ENCODE measurements at regions not wholly inside any gene's neighbourhood (a gene's known extent, or its start where the extent isn't known, plus 50 kb on each side); places are given as distances from the start of the nearest gene placed in this dataset.
"Not testable (repeated sequence)": the region's sequence is repeated elsewhere in the genome, so short reads cannot be mapped to it uniquely, and the experiment has no call there.

DNA sequence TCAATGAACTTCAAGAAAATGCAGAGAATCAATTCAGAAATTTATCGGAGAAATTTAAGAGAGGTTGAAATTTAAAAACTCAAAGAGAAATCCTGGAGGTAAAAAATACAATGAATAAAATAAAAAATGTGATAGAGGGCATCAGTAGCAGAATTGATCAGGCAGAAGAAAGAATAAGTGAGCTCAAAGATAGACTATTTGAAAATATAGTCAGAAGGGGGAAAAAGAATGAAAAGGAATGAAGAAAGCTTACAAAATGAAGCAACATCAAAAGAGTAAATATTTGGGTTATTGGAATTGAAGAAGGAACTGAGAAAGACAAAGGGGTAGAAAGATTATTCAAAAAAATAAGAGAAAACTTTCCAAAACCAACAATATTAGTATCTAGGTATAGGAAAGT, 291.4 kb downstream of the SH2D4B start:
- intact Hi-C loops (cut with DNase I) = no loop called here
- no peak for DNase-seq

DNA sequence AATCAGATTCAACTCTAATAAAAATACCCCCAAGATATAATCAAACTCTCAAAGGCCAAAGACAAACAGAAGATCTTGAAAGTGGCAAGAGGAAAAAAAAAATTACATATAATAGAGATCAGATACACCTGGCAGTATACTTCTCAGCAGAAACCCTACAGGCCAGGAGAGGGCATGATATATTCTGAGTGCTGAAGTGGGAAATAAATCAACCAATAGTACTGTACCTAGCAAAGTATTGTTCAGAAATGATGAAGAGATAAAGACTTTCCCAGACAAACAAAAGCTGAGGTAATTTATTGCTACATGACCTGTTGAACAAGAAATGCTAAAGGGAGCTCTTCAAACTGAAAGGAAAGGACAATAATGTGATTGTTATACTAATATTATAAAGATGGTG, 291.9 kb downstream of the SH2D4B start:
- no peak for DNase-seq
- intact Hi-C loops (cut with DNase I) = no loop called here

DNA sequence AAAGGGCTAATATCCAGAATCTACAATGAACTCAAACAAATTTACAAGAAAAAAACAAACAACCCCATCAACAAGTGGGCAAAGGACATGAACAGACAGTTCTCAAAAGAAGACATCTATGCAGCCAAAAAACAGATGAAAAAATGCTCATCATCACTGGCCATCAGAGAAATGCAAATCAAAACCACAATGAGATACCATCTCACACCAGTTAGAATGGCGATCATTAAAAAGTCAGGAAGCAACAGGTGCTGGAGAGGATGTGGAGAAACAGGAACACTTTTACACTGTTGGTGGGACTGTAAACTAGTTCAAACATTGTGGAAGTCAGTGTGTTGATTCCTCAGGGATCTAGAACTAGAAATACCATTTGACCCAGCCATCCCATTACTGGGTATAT, 295.0 kb downstream of the SH2D4B start:
- DNase-seq; intact Hi-C loops (cut with DNase I): not testable (repeated sequence)

- DNase-seq = peak in 34 of 42 donors; percentile 1 to 55 (median 17)
- intact Hi-C loops (cut with DNase I) = no loop called here
Measured at GRCh38 chr10:80855348-80855971, 317.8 kb downstream of the SH2D4B start.

DNA sequence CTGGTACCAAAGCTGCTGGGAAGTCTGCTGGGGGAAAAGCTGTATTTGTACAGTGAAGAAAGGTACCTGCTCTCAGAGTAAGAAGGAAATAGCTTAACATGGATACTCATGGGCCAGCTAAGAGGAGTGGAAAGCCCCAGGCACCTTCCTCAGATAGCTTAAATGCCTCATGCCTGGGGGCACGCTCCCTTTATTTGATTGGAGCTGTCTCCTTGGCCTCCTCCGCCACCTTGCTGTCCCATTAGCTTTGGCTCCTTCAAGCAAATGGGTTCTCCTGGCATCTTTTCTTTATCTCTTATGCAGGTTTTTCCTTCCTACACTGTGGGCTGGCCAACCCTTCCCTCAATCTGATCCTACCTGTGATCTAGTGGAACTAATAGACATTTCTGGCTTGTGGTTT, 318.5 kb downstream of the SH2D4B start:
- DNase-seq = no peak
- intact Hi-C loops (cut with DNase I) = no loop called here

DNA sequence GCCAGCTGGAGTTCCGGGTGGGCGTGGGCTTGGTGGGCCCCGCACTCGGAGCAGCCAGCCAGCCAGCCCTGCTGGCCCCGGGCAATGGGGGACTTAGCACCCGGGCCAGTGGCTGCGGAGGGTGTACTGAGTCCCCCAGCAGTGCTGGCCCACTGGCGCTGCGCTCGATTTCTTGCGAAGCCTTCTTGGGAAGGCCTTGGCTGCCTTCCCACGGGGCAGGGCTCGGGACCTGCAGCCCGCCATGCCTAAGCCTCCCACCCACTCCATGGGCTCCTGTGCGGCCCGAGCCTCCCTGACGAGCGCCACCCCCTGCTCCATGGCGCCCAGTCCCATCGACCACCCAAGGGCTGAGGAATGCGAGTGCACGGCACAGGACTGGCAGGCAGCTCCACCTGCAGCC, 321.6 kb downstream of the SH2D4B start:
- intact Hi-C loops (cut with DNase I); DNase-seq: not testable (repeated sequence)

DNA sequence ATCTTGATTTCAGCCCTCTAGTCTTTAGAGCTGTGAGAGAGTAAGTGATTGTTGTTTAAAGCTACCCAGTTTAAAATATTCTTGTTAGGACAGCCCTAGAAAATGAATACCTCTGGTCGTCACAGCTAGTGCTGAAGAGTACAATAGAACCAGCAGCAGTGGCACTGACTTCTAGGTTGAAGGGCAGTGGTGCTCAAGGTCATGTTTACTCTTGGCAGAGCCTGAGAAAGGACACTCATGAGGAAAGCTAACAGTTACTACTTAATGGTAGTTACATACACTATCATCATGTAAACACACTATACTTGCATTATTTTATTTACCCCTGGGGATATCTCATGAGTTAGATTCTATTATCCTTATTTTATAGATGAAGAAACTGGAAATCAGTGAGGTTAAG, 323.0 kb downstream of the SH2D4B start:
- no peak for DNase-seq
- intact Hi-C loops (cut with DNase I) = no loop called here

DNA sequence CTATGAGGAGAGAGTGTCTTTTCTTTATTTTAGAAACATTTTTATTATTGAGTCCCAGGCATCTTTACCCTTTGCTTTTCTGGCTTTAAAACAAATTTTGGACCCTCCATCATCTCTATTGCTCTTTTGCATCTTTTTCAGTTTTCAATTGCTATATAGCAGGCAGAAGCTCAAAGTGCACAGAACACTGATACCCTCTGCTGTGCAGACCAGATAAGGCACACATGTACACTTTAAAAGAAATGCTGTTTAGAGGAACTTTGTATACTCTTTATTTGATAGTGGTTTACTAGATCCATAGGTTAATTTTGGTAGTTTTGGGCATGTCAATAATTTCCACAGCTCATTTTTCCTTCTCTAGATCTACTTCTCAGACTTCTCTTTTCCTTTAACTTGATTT, 324.2 kb downstream of the SH2D4B start:
- DNase-seq = no peak
- intact Hi-C loops (cut with DNase I) = no loop called here

DNA sequence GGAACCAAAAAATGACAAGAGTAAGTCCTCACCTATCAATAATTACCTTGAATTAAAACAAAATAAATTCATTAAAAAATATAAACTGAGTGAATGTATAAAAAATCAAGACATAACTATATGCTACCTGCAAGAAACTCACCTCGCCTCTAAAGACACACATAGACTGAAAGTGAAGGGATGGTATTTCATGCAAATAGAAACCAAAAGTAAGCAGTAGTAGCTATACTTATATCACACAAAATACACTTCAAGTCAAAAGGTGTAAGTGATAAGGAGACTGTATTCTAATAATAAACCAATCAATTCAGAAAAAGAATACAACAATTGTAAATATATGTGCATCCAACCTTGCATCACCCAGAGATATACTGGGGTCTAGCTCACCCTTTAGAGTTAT, 332.6 kb downstream of the SH2D4B start:
- DNase-seq = no peak
- intact Hi-C loops (cut with DNase I) = no loop called here

DNA sequence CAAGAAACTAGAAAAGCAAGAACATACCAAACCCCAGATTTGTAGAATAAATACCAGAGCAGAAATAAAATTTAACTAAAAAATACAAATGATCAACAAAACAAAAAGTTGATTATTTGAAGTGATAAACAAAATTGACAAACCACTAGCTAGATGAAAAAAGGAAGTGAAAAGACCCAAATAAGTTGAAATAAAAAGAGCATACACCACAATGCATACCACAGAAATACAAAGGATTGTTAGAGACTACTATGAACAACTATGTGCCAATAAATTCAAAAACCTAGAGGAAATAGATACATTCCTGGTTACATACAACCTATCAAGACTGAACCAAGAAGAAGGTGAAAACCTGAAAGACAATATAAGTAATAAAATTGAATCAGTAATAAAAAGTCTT, 333.4 kb downstream of the SH2D4B start:
- intact Hi-C loops (cut with DNase I) = no loop called here
- DNase-seq = no peak

DNA sequence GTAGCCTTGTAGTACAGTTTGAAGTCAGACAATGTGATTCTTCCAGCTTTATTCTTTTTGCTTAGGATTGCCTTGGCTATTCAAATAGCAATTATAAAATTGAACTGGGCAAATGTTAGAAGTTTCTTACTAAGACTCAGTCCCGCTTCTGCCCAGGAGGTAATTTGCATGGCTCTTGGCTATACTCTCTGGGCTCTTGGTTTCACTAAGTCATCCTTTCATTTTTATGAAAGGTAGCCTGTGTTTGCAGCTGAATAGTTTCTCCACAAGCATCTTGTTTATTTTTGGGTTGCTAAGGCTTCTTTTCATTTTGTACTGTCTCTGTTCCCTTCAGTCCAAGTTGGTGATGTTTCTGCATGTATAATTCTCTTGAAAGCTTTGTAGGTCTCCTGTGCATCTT, 340.6 kb downstream of the SH2D4B start:
- no peak for DNase-seq
- intact Hi-C loops (cut with DNase I) = no loop called here

DNA sequence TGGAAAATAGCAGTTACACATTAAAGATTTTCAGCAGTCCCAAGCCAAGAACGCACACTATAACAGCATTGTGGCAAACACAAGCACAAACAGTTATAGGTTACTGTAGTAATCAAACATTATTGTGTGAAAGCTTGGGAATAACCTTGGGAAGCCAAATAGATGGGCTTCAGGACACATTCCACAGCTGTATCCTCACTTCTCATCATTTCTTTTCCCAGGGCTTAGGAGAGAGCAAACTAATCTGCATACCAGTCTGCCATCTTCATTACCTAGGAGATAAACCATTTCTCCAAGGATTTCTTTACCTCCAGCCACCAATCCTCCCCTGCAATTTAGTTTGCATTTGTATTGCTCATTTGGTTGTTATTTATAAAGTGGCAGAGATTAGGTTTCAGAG, 352.4 kb downstream of the SH2D4B start:
- intact Hi-C loops (cut with DNase I) = no loop called here
- DNase-seq = no peak

DNA sequence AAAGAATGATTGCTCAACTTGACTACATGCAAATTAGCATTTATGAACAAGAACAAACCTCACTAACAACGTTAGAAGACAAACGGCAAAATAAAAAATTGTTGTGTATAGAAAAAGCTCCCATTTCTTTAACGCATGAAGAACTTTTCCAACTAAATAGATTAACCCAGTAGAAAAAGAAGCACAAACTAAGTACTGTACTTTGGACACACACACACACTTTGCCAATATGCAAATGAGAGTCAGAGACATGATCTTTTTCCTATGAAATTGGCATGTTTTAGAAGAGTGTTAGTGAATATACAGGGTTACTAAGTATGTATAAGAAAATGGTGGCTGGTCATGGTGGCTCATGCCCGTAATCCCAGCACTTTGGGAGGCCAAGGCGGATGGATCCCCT, 355.6 kb downstream of the SH2D4B start:
- DNase-seq = no peak
- intact Hi-C loops (cut with DNase I) = no loop called here

DNA sequence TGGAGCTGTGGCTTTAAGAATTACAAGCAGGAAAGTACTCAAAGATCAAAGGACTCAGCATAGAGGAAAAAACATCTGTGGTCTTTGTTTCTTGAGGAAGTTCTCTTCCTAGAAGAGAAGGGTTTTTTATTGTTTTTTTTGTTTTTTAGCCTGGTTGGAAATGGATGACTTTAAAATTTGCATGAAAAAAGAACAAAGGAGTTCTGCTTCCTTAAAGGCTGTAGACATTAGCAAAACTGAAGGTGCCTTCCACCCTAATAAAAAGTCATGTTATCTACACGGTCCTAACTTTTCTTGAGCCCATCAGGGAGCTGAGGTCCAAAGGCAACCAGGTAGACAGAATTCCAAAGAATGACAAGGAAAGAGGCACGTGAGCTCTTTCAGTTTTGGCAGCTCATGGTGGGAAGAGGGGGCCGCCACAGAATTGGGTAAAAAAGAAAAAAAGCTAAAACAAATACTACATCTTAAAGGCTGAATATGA, 356.6 kb downstream of the SH2D4B start:
- no peak for DNase-seq
- intact Hi-C loops (cut with DNase I) = no loop called here

DNA sequence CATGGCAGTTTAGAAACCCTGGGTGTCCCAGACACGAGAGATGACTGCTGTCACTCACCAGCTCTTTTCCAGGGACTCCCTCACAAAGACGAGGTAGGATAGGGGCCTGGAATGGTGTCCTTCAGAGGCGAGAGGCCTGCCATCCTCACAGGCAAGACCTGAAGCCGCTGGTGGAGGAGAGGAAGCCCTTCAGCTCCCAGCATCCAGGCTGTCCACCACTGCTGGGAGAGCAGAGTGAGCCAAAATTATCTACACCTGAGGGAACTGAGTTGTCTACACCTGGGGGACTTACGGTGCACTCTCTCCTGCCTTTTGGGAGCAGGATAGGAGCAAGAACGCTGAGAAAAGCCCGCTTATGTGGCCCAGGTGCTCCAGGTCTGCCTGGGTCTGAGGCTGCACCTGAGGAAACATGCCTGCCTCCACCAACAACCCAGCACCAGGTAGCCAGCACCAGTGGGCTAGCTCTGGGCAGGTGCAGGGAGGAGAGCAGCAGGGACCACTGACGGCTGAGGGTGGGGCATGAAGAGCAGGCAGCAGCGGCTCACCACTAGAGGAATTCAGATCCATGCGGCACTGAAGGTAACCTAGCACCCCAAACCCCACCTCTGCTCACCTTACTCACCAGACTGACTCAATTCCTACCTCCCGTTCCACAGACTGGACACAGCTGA, 357.2 kb downstream of the SH2D4B start:
- intact Hi-C loops (cut with DNase I) = no loop called here
- DNase-seq = no peak

DNA sequence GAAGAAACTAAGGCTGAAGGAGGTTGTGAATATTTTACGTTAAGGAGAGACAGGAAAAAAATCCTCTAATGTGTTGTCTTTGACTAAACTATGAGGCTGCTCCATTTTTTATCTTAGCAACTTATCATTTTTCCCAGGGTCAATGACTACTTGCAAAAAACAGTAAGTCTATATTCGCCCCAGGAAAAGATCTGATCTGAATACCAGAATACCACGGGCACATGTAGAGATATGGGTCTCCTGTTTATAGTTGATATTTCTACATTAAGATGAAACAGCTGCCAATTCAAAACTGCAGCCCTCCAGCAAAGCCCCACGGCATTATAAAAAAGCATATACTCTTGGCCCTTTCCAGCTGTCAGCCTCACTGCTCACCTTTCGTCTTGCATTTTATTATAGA, 358.4 kb downstream of the SH2D4B start:
- no peak for DNase-seq
- intact Hi-C loops (cut with DNase I) = no loop called here

- intact Hi-C loops (cut with DNase I) = no loop called here
- DNase-seq = no peak
Measured at GRCh38 chr10:80896959-80897358, 359.3 kb downstream of the SH2D4B start.

GRCh38 chr10:80900661-80901060, 363.0 kb downstream of the SH2D4B start:
- intact Hi-C loops (cut with DNase I) = no loop called here
- DNase-seq = no peak

DNA sequence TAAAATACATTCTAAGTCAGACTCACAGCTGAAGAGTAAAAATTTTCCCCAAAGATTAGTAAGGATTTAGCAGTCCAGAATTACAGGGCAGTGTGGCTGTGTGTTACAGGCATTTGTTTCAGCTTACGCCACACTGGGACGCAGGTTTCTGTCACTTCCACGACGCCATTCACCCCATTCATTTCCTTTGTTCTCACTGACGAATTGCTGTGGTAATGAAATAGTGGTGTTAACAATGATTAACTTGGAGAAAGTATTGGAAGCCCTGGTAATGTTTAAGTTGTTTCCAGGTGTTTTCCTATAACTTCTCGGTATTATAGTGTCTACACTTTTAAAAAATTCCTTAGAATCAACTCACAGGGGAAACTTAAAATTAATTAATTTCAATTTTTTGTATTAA, 370.9 kb downstream of the SH2D4B start:
- intact Hi-C loops (cut with DNase I) = no loop called here
- DNase-seq = no peak

DNA sequence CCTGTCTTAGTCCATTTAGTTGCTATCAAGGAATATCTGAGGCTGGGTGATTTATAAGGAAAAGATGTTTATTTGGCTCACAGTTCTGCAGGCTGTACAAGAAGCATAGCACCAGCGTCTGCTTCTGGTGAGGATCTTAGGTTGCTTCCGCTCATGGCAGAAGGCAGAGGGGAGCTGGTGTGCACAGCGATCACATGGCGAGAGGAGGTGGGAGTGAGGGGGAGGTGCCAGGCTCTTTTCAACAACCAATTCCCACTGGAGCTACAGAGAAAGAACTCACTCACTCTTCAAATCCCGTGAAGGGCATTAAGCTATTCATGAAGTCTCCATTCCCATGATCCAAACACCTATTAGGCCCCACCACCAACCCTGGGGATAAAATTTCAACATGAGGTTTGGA, 371.6 kb downstream of the SH2D4B start:
- DNase-seq = no peak
- intact Hi-C loops (cut with DNase I) = no loop called here

DNA sequence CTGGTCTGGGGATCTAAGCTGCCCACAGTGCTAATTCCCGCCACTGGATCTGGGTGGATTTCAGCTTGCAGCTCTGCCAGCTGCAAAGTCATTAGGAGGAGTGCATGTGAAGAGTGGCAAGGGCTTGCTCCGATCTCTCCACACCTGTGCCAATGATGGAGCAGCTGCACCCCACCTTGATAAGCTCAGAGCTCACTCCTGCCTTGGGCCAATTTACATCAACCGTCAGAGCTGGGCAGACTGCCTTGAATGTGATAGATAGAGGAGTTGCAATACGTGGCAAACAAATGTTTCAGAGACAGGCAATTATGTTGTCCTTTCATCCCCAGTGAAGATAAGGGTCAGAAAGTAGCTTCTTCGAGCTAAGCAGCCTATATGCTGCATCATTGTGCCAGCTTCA, 379.9 kb downstream of the SH2D4B start:
- intact Hi-C loops (cut with DNase I) = no loop called here
- DNase-seq = no peak

Measured in head of caudate nucleus (tissue), 42 donors.